Stomach (tissue), 8 donors: ENCODE measurements at regions not wholly inside any gene's neighbourhood (a gene's known extent, or its start where the extent isn't known, plus 50 kb on each side); places are given as distances from the start of the nearest gene placed in this dataset.
A peak's percentile ranks its signal among the peaks of the same experiment; 100 is the strongest.

ENCODE experiments used
- DNase-seq, 2 donors: peaks; one replicate each; pipeline versions ENCODE4 v3.0.0 to v3.0.0-alpha.2; 2013 to 2019
- H3K27ac ChIP-seq, 5 donors: fragments of 200-600 bp in 4 of 5; sonication (generic) in 4 of 5; one replicate each; pipeline ENCODE4 v1.5.1; 2013 to 2019; ENCODE audit warnings: mild to moderate bottlenecking in 1 of 5, moderate library complexity in 1 of 5
- H3K27me3 ChIP-seq, 3 donors: fragments of 200-600 bp; sonication (generic); one replicate each; pipeline ENCODE4 v1.5.1; 2017 to 2019; ENCODE audit warnings: mixed run types in 1 of 3
- H3K36me3 ChIP-seq, 4 donors: fragments of 200-600 bp; sonication (generic); 1 replicate in 3 of 4; 2 replicates in 1 of 4; pipeline ENCODE4 v1.5.1; 2016 to 2019
- H3K4me1 ChIP-seq, 4 donors: fragments of 200-600 bp; sonication (generic); one replicate each; pipeline ENCODE4 v1.5.1; 2016 to 2019
- H3K4me3 ChIP-seq, 4 donors: fragments of 200-600 bp; sonication (generic) in 3 of 4; one replicate each; pipeline ENCODE4 v1.5.1; 2016 to 2019; ENCODE audit warnings: mild to moderate bottlenecking in 1 of 4
- H3K9me3 ChIP-seq, 4 donors: fragments of 200-600 bp; sonication (generic); one replicate each; pipeline ENCODE4 v1.5.1; 2016 to 2019
- EP300 ChIP-seq: sonication (generic); formaldehyde crosslinking; IDR thresholded peaks from one replicate; pipeline ENCODE4 v1.6.1; 2017; ENCODE audit warnings: antibody characterized with exemption
- POLR2A ChIP-seq, 4 donors: fragments of 450-650 bp; IDR thresholded peaks; one replicate each; pipeline ENCODE4 v1.6.1; 2016; ENCODE audit warnings: antibody characterized with exemption in 4 of 4, control low read depth in 2 of 4, mild to moderate bottlenecking in 1 of 4, moderate library complexity in 1 of 4
- POLR2AphosphoS5 ChIP-seq, 3 donors: sonication (generic); formaldehyde crosslinking; IDR thresholded peaks; one replicate each; pipeline ENCODE4 v1.6.1; 2016; ENCODE audit warnings: antibody characterized with exemption in 3 of 3
- WGBS, 5 donors: extraction: QIAGEN DNeasy Blood & Tissue Kit in 3 of 5; methylation state at CpG; one replicate each; pipeline versions ENCODE4 v1.1.5 to v1.1.7; 2013 to 2018; 5-methylcytosine and 5-hydroxymethylcytosine counted together
- intact Hi-C: fragments of 100-400 bp; cut with DNase I; formaldehyde crosslinking; loops from one replicate; pipeline ENCODE4 v1.15.1; 2023; ENCODE audit warnings: low total_unique reads
- TF ChIP-seq, protein P1 (sequence below), 7 experiments: fragments of 450-650 bp in 4 of 7; fragments of 200-600 bp in 3 of 7; sonication (generic) in 3 of 7; IDR thresholded peaks; one replicate each; pipeline ENCODE4 v1.5.1; 2016 to 2019; ENCODE audit warnings: antibody characterized with exemption in 7 of 7, control low read depth in 2 of 7, mild to moderate bottlenecking in 1 of 7
- donor health status: healthy with polysubstance abuse.
- donor health status: Bipolar disorder and iron deficiency.
- donor health status: healthy.

GRCh38 chr17:69997332-69997731 is 77.7 kb upstream of the KCNJ16 start:
- no peak for TF ChIP-seq POLR2A (IDR thresholded peaks at IDR 0.05)
- TF ChIP-seq, protein P1, sequence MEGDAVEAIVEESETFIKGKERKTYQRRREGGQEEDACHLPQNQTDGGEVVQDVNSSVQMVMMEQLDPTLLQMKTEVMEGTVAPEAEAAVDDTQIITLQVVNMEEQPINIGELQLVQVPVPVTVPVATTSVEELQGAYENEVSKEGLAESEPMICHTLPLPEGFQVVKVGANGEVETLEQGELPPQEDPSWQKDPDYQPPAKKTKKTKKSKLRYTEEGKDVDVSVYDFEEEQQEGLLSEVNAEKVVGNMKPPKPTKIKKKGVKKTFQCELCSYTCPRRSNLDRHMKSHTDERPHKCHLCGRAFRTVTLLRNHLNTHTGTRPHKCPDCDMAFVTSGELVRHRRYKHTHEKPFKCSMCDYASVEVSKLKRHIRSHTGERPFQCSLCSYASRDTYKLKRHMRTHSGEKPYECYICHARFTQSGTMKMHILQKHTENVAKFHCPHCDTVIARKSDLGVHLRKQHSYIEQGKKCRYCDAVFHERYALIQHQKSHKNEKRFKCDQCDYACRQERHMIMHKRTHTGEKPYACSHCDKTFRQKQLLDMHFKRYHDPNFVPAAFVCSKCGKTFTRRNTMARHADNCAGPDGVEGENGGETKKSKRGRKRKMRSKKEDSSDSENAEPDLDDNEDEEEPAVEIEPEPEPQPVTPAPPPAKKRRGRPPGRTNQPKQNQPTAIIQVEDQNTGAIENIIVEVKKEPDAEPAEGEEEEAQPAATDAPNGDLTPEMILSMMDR (IDR thresholded peaks at IDR 0.05): no peak
- TF ChIP-seq POLR2AphosphoS5 (IDR thresholded peaks at IDR 0.05): no peak
- TF ChIP-seq EP300: no peak
- Histone ChIP-seq H3K27ac (no peak overlapping the region), H3K9me3 (peaks cover 0 to 7% (median 4%) of the 10 kb centered on the region in 4 donors), H3K27me3 (no peaks in the 10 kb centered on the region), H3K36me3 (no peaks in the 10 kb centered on the region), H3K4me1 (no peaks in the 10 kb centered on the region), H3K4me3 (no peak overlapping the region)
- peak in 1 of 2 donors; percentile 4 for DNase-seq
- intact Hi-C loops: no loop called here

GRCh38 chr17:69999253-69999652 is 75.8 kb upstream of the KCNJ16 start:
- peaks cover 0 to 7% (median 4%) of the 10 kb centered on the region in 4 donors for H3K9me3 ChIP-seq
- WGBS, 5 donors: 80 to 97% (median 85%) methylated on average over 1 of the region's 1 CpG

GRCh38 chr17:70006159-70006558 is 68.9 kb upstream of the KCNJ16 start:
- H3K4me1 ChIP-seq: no peaks in the 10 kb centered on the region
- H3K9me3 ChIP-seq: no peaks in the 10 kb centered on the region
- no peak for DNase-seq
- H3K27ac ChIP-seq: no peak overlapping the region
- WGBS, 5 donors: 75 to 90% (median 83%) methylated on average over 4 of the region's 4 CpGs
- no peak for TF ChIP-seq POLR2A (IDR thresholded peaks at IDR 0.05)
- TF ChIP-seq, protein P1 (IDR thresholded peaks at IDR 0.05): no peak
- H3K27me3 ChIP-seq: no peaks in the 10 kb centered on the region
- no peak overlapping the region for H3K4me3 ChIP-seq
- intact Hi-C loops: no loop called here
- no peaks in the 10 kb centered on the region for H3K36me3 ChIP-seq

More at GRCh38 chr17:69999253-69999652, 75.8 kb upstream of the KCNJ16 start:
- Histone ChIP-seq H3K27ac (no peak overlapping the region), H3K36me3 (no peaks in the 10 kb centered on the region), H3K4me1 (no peaks in the 10 kb centered on the region), H3K27me3 (no peaks in the 10 kb centered on the region), H3K4me3 (no peak overlapping the region)
- TF ChIP-seq POLR2A (IDR thresholded peaks at IDR 0.05) (no peak), EP300 (no peak), POLR2AphosphoS5 (IDR thresholded peaks at IDR 0.05) (no peak)
- TF ChIP-seq, protein P1 (IDR thresholded peaks at IDR 0.05): no peak
- intact Hi-C loops: no loop called here
- DNase-seq: peak in 1 of 2 donors; percentile 9

GRCh38 chr17:70011750-70012149 is 63.3 kb upstream of the KCNJ16 start:
- intact Hi-C loops: no loop called here
- 54 to 72% (median 69%) methylated on average over 1 of the region's 1 CpG for WGBS, 5 donors

More at GRCh38 chr17:70011750-70012149, 63.3 kb upstream of the KCNJ16 start:
- no peaks in the 10 kb centered on the region for H3K27me3 ChIP-seq
- DNase-seq: no peak
- no peaks in the 10 kb centered on the region for H3K4me1 ChIP-seq
- H3K27ac ChIP-seq: no peak overlapping the region
- TF ChIP-seq EP300 (no peak), POLR2AphosphoS5 (IDR thresholded peaks at IDR 0.05) (no peak), POLR2A (IDR thresholded peaks at IDR 0.05) (no peak)
- TF ChIP-seq, protein P1 (IDR thresholded peaks at IDR 0.05): no peak
- H3K36me3 ChIP-seq: no peaks in the 10 kb centered on the region
- no peak overlapping the region for H3K4me3 ChIP-seq
- H3K9me3 ChIP-seq: no peaks in the 10 kb centered on the region
